Lung (tissue), 11 donors: ENCODE measurements at regions not wholly inside any gene's neighbourhood (a gene's known extent, or its start where the extent isn't known, plus 50 kb on each side); places are given as distances from the start of the nearest gene placed in this dataset.

Experiments
- ATAC-seq: fragments of 200-7000 bp; cut with Tn5 transposase; one replicate; pipeline ENCODE4 v1.9.1; 2020; ENCODE audit warnings: moderate number of reproducible peaks; ENCODE audit not compliant: insufficient read depth, low FRiP score
- DNase-seq, 3 donors: peaks; one replicate each; pipeline ENCODE4 v3.0.0-alpha.2; 2013 to 2017
- H3K27ac ChIP-seq, 2 donors: one replicate each; pipeline ENCODE4 v1.5.1; 2013; ENCODE audit warnings: mild to moderate bottlenecking in 2 of 2, moderate library complexity in 2 of 2, control low read depth in 1 of 2, inconsistent platforms in 1 of 2, low read depth in 1 of 2, low read length in 1 of 2
- H3K27me3 ChIP-seq, 3 donors: one replicate each; pipeline ENCODE4 v1.5.1; 2013; ENCODE audit warnings: low read length in 2 of 3; ENCODE audit not compliant: control insufficient read depth in 3 of 3, insufficient read depth in 3 of 3
- H3K36me3 ChIP-seq, 4 donors: one replicate each; pipeline ENCODE4 v1.5.1; 2013; ENCODE audit warnings: low read length in 4 of 4, mild to moderate bottlenecking in 1 of 4, moderate library complexity in 1 of 4; ENCODE audit not compliant: control insufficient read depth in 4 of 4, insufficient read depth in 4 of 4
- H3K4me1 ChIP-seq, 5 donors: one replicate each; pipeline ENCODE4 v1.5.1; 2013; ENCODE audit warnings: low read length in 5 of 5, mild to moderate bottlenecking in 2 of 5, moderate library complexity in 1 of 5; ENCODE audit not compliant: control insufficient read depth in 5 of 5, insufficient read depth in 5 of 5
- H3K4me3 ChIP-seq: one replicate; pipeline ENCODE4 v1.5.1; 2013; ENCODE audit warnings: mild to moderate bottlenecking, control low read depth, moderate library complexity
- H3K9ac ChIP-seq, 2 donors: one replicate each; pipeline ENCODE4 v1.5.1; 2013; ENCODE audit warnings: low read length in 2 of 2, control low read depth in 1 of 2; ENCODE audit not compliant: insufficient read depth in 1 of 2
- H3K9me3 ChIP-seq, 4 donors: one replicate each; pipeline ENCODE4 v1.5.1; 2013; ENCODE audit warnings: low read length in 3 of 4, mild to moderate bottlenecking in 1 of 4, moderate library complexity in 1 of 4; ENCODE audit not compliant: control insufficient read depth in 4 of 4, insufficient read depth in 3 of 4
- CTCF ChIP-seq: IDR thresholded peaks from 2 replicates; pipeline ENCODE4 v1.5.1; 2012; ENCODE audit warnings: mild to moderate bottlenecking; ENCODE audit errors: control extremely low read depth, extremely low read depth
- WGBS, 2 donors: extraction: QIAGEN DNeasy Blood & Tissue Kit; methylation state at CpG; one replicate each; pipeline ENCODE4 v1.1.7; 2013; 5-methylcytosine and 5-hydroxymethylcytosine counted together
- donor health status: control.
- donor health status: control.
- donor health status: Bipolar disorder and iron deficiency.
- donor health status: healthy.
- donor health status: DM: yes; HTN: yes; CAD: no.

GRCh38 chr11:32500001-32500400 is 64.7 kb upstream of the WT1 start:
- H3K4me1 ChIP-seq, result peaks cover 0 to 9% (median 0%) of the 10 kb centered on the region in 5 donors
- H3K4me3 ChIP-seq, result no peak overlapping the region
- H3K9me3 ChIP-seq, result peaks cover 0 to 3% (median 0%) of the 10 kb centered on the region in 4 donors
- no peak overlapping the region for H3K9ac ChIP-seq
- DNase-seq (peak in 1 of 3 donors; percentile 6), ATAC-seq (no peak)
- no peak for TF ChIP-seq CTCF
- H3K27me3 ChIP-seq, result no peaks in the 10 kb centered on the region
- no peak overlapping the region for H3K27ac ChIP-seq
- no peaks in the 10 kb centered on the region for H3K36me3 ChIP-seq
- 66 to 83% methylated on average over 5 of the region's 5 CpGs for WGBS, 2 donors

- Histone ChIP-seq H3K9me3 (peaks cover 0 to 3% (median 0%) of the 10 kb centered on the region in 4 donors), H3K27me3 (no peaks in the 10 kb centered on the region), H3K27ac (no peak overlapping the region), H3K36me3 (no peaks in the 10 kb centered on the region), H3K4me3 (no peak overlapping the region), H3K9ac (no peak overlapping the region), H3K4me1 (peaks cover 0 to 9% (median 0%) of the 10 kb centered on the region in 5 donors)
- DNase-seq (no peak), ATAC-seq (no peak)
- 71 to 91% methylated on average over 2 of the region's 2 CpGs for WGBS, 2 donors
- TF ChIP-seq CTCF, result no peak
Observed at GRCh38 chr11:32497951-32498350, 62.6 kb upstream of the WT1 start.

- Histone ChIP-seq H3K4me3 (no peak overlapping the region), H3K36me3 (no peaks in the 10 kb centered on the region), H3K27ac (no peak overlapping the region), H3K4me1 (peaks cover 0 to 5% (median 0%) of the 10 kb centered on the region in 5 donors), H3K9ac (no peak overlapping the region), H3K9me3 (no peaks in the 10 kb centered on the region), H3K27me3 (no peaks in the 10 kb centered on the region)
- DNase-seq (peak in 2 of 3 donors; percentile 11 to 12), ATAC-seq (no peak)
- no peak for TF ChIP-seq CTCF
Observed at GRCh38 chr11:32494629-32495028, 59.3 kb upstream of the WT1 start.

- no peaks in the 10 kb centered on the region for H3K9me3 ChIP-seq
- TF ChIP-seq CTCF, result no peak
Observed at GRCh38 chr11:32489464-32489863, 54.1 kb upstream of the WT1 start.

More at GRCh38 chr11:32489464-32489863, 54.1 kb upstream of the WT1 start:
- Histone ChIP-seq H3K36me3 (no peaks in the 10 kb centered on the region), H3K9ac (no peak overlapping the region), H3K4me1 (no peaks in the 10 kb centered on the region), H3K27me3 (peaks cover 0 to 3% (median 0%) of the 10 kb centered on the region in 3 donors), H3K27ac (no peak overlapping the region), H3K4me3 (no peak overlapping the region)
- DNase-seq, result no peak
- ATAC-seq, result no peak
- 85 to 93% methylated on average over 4 of the region's 4 CpGs for WGBS, 2 donors
